NCI-H1436 treated with DMSO at 0.1 percent for 48 hours (cell line): ENCODE measurements at regions not wholly inside any gene's neighbourhood (a gene's known extent, or its start where the extent isn't known, plus 50 kb on each side); places are given as distances from the start of the nearest gene placed in this dataset.
"Not testable (repeated sequence)": the region's sequence is repeated elsewhere in the genome, so short reads cannot be mapped to it uniquely, and the experiment has no call there.

Source experiments
- DNase-seq: peaks from one replicate; lab custom pipeline; 2025; lab: John Stamatoyannopoulos, UW

- DNase-seq = no peak
Measured at GRCh38 chr2:160730296-160730995, 236.8 kb upstream of the RBMS1 start.

GRCh38 chr2:160731415-160731814, 237.8 kb upstream of the RBMS1 start:
- DNase-seq = no peak

GRCh38 chr2:160731856-160732255, 238.2 kb upstream of the RBMS1 start:
- DNase-seq = no peak

GRCh38 chr2:160735696-160736095, 242.1 kb upstream of the RBMS1 start:
- no peak for DNase-seq

- no peak for DNase-seq
Measured at GRCh38 chr2:160736148-160737028, 242.8 kb upstream of the RBMS1 start.

- no peak for DNase-seq
Measured at GRCh38 chr2:160737247-160737646, 243.6 kb upstream of the RBMS1 start.

GRCh38 chr2:160741271-160741670, 247.7 kb upstream of the RBMS1 start:
- DNase-seq = no peak

- DNase-seq = no peak
Measured at GRCh38 chr2:160741815-160742214, 248.2 kb upstream of the RBMS1 start.

GRCh38 chr2:160742667-160743066, 249.1 kb upstream of the RBMS1 start:
- DNase-seq = no peak

GRCh38 chr2:160747501-160748170, 254.0 kb upstream of the RBMS1 start:
- no peak for DNase-seq

- DNase-seq = no peak
Measured at GRCh38 chr2:160751021-160751420, 257.4 kb upstream of the RBMS1 start.

GRCh38 chr2:160752475-160753330, 259.1 kb upstream of the RBMS1 start:
- DNase-seq = no peak

GRCh38 chr2:160753331-160753654, 259.7 kb upstream of the RBMS1 start:
- DNase-seq = no peak

GRCh38 chr2:160753960-160754359, 260.4 kb upstream of the RBMS1 start:
- no peak for DNase-seq

- no peak for DNase-seq
Measured at GRCh38 chr2:160756481-160756880, 262.9 kb upstream of the RBMS1 start.

GRCh38 chr2:160762493-160763128, 269.0 kb upstream of the RBMS1 start:
- DNase-seq = not testable (repeated sequence)

- no peak for DNase-seq
Measured at GRCh38 chr2:160783474-160783873, 289.9 kb upstream of the RBMS1 start.

GRCh38 chr2:160784034-160784433, 290.4 kb upstream of the RBMS1 start:
- DNase-seq = no peak

- no peak for DNase-seq
Measured at GRCh38 chr2:160790738-160791137, 297.1 kb upstream of the RBMS1 start.

- DNase-seq = no peak
Measured at GRCh38 chr2:160791884-160792283, 298.3 kb upstream of the RBMS1 start.

- DNase-seq = no peak
Measured at GRCh38 chr2:160792837-160793236, 299.2 kb upstream of the RBMS1 start.
